ENCODE measurements at regions not wholly inside any gene's neighbourhood (a gene's known extent, or its start where the extent isn't known, plus 50 kb on each side); places are given as distances from the start of the nearest gene placed in this dataset.

DNA sequence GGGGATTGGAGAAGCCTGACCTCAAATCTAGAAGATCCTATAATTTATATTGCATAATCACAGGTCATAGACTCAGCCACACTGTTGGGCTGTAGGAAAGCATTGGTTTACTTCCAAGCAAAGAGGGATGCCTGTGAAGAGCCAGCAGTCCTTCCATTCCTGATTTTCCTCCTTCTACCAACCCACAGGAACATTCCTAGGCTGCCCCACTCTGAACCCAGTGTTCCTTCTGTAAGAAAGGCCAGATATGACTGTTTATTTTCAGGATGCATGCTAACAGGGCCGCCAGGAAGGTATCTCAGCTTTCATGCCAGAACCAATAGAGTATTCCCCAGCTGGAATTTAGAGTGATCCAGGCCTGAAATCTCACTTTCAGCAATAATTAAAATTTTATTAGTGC is 197.1 kb downstream of the ETS1 start:
- Histone ChIP-seq H4K20me1 (replicated peaks; ENCODE audit: control insufficient read depth, extremely low read depth, insufficient read depth, low read length) (no peaks in the 10 kb centered on the region), H3K9ac (replicated peaks; ENCODE audit: extremely low read depth, insufficient read depth, low read length) (no peak overlapping the region), H3K27ac (ENCODE audit: insufficient read depth, low read depth, low read length) (no peak overlapping the region), H3K4me3 (replicated peaks in 1 of 3; ENCODE audit: insufficient read depth in 1 of 3, low read depth in 1 of 3, low read length in 3 of 3) (no peak overlapping the region), H3K4me2 (ENCODE audit: insufficient read depth, low read length) (no peak overlapping the region), H3K4me1 (ENCODE audit: control insufficient read depth, extremely low read depth, insufficient read depth, low read length) (no peaks in the 10 kb centered on the region), H3K36me3 (ENCODE audit: control insufficient read depth in 2 of 2, extremely low read depth in 1 of 2, insufficient read depth in 2 of 2, low read length in 2 of 2) (no peaks in the 10 kb centered on the region), H2AFZ (ENCODE audit: low read depth, low read length) (no peak overlapping the region), H3K9me3 (replicated peaks; ENCODE audit: control insufficient read depth, insufficient read depth, low read length) (no peaks in the 10 kb centered on the region), H3K27me3 (ENCODE audit: control insufficient read depth in 2 of 2, insufficient read depth in 2 of 2, low read length in 2 of 2) (no peaks in the 10 kb centered on the region), H3K9me1 (replicated peaks; ENCODE audit: control insufficient read depth, extremely low read depth, insufficient read depth, low read length) (no peaks in the 10 kb centered on the region), H3K79me2 (ENCODE audit: control insufficient read depth, insufficient read depth, low read length) (no peaks in the 10 kb centered on the region)
- dilution Hi-C loops (cut with MboI; ENCODE audit: extremely low pct_ligation_motif_present, low sequenced_read_pairs): no loop called here
- FAIRE-seq: no peak
- BruUV-seq (replicated peaks): no TSS peak
- TF ChIP-seq MYC (IDR thresholded peaks at IDR 0.05; ENCODE audit: low read depth, low read length): no peak
- TF ChIP-seq, protein P1, sequence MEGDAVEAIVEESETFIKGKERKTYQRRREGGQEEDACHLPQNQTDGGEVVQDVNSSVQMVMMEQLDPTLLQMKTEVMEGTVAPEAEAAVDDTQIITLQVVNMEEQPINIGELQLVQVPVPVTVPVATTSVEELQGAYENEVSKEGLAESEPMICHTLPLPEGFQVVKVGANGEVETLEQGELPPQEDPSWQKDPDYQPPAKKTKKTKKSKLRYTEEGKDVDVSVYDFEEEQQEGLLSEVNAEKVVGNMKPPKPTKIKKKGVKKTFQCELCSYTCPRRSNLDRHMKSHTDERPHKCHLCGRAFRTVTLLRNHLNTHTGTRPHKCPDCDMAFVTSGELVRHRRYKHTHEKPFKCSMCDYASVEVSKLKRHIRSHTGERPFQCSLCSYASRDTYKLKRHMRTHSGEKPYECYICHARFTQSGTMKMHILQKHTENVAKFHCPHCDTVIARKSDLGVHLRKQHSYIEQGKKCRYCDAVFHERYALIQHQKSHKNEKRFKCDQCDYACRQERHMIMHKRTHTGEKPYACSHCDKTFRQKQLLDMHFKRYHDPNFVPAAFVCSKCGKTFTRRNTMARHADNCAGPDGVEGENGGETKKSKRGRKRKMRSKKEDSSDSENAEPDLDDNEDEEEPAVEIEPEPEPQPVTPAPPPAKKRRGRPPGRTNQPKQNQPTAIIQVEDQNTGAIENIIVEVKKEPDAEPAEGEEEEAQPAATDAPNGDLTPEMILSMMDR (IDR thresholded peaks at IDR 0.05; ENCODE audit: extremely low read depth in 1 of 2, insufficient read depth in 1 of 2, low read depth in 1 of 2, low read length in 2 of 2): no peak
- no peak for TF ChIP-seq FOS (IDR thresholded peaks at IDR 0.05; ENCODE audit: borderline replicate concordance, insufficient read depth, low read length)
- TF ChIP-seq, protein P2, sequence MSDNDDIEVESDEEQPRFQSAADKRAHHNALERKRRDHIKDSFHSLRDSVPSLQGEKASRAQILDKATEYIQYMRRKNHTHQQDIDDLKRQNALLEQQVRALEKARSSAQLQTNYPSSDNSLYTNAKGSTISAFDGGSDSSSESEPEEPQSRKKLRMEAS (IDR thresholded peaks at IDR 0.05; ENCODE audit: insufficient read depth, insufficient read length): no peak
- TF ChIP-seq POLR2A (IDR thresholded peaks at IDR 0.05; ENCODE audit: low read depth, low read length): no peak
- TF ChIP-seq JUN (IDR thresholded peaks at IDR 0.05; ENCODE audit: borderline replicate concordance, insufficient read depth, insufficient read length, low read depth): no peak
- TF ChIP-seq GATA2 (IDR thresholded peaks at IDR 0.05; ENCODE audit: insufficient read depth, insufficient read length, low read depth, low read length): no peak
- TF ChIP-seq EZH2 (IDR thresholded peaks at IDR 0.05; ENCODE audit: borderline replicate concordance, low read depth, low read length, severe bottlenecking): no peak
- TF ChIP-seq POLR2AphosphoS5 (IDR thresholded peaks at IDR 0.05; ENCODE audit: insufficient read depth, low read depth, low read length): no peak
- DNase-seq (ENCODE audit: low read depth, low spot score): no peak
- POLR2A ChIA-PET: no interaction called here
- CTCF ChIA-PET: interaction anchor here (1.5 kb wide), 1 partner anchor 13 kb away, joined by 5 read pairs; no protein-coding TSS in a partner anchor
- intact Hi-C loops (cut with micrococcal nuclease): no loop called here

Measured in endothelial cell of umbilical vein (primary cell).